ENCODE measurements at regions not wholly inside any gene's neighbourhood (a gene's known extent, or its start where the extent isn't known, plus 50 kb on each side); places are given as distances from the start of the nearest gene placed in this dataset.
"Not testable (repeated sequence)": the region's sequence is repeated elsewhere in the genome, so short reads cannot be mapped to it uniquely, and the experiment has no call there.

DNA sequence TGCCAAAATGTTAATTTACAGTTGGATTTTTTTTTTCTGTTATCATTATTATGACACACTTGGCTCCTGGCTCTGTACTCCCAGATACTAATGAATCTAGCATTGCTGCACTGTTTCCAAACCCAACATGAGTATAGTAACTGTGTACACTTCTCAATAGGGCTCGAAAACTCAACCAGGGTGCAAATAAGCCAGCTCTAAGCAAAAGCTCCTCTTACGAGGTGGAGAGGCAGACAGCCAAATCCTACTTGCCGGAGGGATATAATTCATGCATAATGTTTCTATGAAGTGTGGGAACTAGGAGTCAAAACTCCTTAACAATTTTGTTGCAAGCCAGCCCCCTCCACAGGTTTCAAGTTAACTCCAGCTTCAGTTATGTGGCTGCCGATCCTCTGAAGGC lies 510.4 kb upstream of the ZP4 start:
- DNase-seq (ENCODE audit: low spot score) = no peak
- intact Hi-C loops (cut with DNase I) = no loop called here
- Histone ChIP-seq H3K9me3 (no peaks in the 10 kb centered on the region), H3K4me1 (replicated peaks) (no peaks in the 10 kb centered on the region), H3K27ac (no peak overlapping the region), H3K4me3 (no peak overlapping the region), H3K36me3 (no peaks in the 10 kb centered on the region), H3K27me3 (replicated peaks; ENCODE audit: insufficient read depth) (no peaks in the 10 kb centered on the region)
- 51% methylated on average over 4 of the region's 4 CpGs for WGBS
- TF ChIP-seq CTCF (IDR thresholded peaks at IDR 0.05) (no peak), POLR2AphosphoS5 (IDR thresholded peaks at IDR 0.05) (no peak), POLR2A (IDR thresholded peaks at IDR 0.05) (no peak)

- no peak overlapping the region for H3K4me3 ChIP-seq
- H3K9me3 ChIP-seq = no peaks in the 10 kb centered on the region
- TF ChIP-seq POLR2AphosphoS5 (IDR thresholded peaks at IDR 0.05) = no peak
- no peak for TF ChIP-seq CTCF (IDR thresholded peaks at IDR 0.05)
- TF ChIP-seq POLR2A (IDR thresholded peaks at IDR 0.05) = no peak
- no peaks in the 10 kb centered on the region for H3K27me3 ChIP-seq (replicated peaks; ENCODE audit: insufficient read depth)
- no peak overlapping the region for H3K27ac ChIP-seq
- WGBS = 88% methylated on average over 4 of the region's 4 CpGs
- intact Hi-C loops (cut with DNase I) = no loop called here
- DNase-seq (ENCODE audit: low spot score) = no peak
- H3K4me1 ChIP-seq (replicated peaks) = no peaks in the 10 kb centered on the region
- no peaks in the 10 kb centered on the region for H3K36me3 ChIP-seq
Measured at GRCh38 chr1:238399558-238399957, 508.8 kb upstream of the ZP4 start.

DNA sequence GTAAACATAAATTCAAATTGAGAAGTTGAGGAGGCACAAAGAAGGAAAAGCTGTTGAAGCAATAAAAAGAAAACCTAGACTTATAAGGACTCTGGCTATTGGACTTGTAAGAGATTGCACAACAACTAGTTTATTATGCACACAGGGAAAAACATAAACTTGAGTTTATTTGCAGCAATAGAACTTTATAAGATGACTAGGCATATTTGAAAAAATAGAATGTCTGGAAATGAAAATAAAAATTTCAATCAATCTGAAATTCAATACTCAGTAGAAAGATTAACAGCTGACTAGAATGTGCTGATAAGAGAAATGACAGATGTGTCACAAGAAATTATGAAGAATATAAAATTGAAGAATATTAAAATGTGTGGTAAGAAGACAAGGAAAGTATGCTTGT lies 505.4 kb upstream of the ZP4 start:
- no peak overlapping the region for H3K27ac ChIP-seq
- H3K9me3 ChIP-seq = no peaks in the 10 kb centered on the region
- TF ChIP-seq POLR2A (IDR thresholded peaks at IDR 0.05) = no peak
- TF ChIP-seq POLR2AphosphoS5 (IDR thresholded peaks at IDR 0.05) = no peak
- TF ChIP-seq CTCF (IDR thresholded peaks at IDR 0.05) = no peak
- no peaks in the 10 kb centered on the region for H3K27me3 ChIP-seq (replicated peaks; ENCODE audit: insufficient read depth)
- no peak overlapping the region for H3K4me3 ChIP-seq
- H3K4me1 ChIP-seq (replicated peaks) = no peaks in the 10 kb centered on the region
- DNase-seq (ENCODE audit: low spot score) = no peak
- H3K36me3 ChIP-seq = no peaks in the 10 kb centered on the region
- intact Hi-C loops (cut with DNase I) = no loop called here

DNA sequence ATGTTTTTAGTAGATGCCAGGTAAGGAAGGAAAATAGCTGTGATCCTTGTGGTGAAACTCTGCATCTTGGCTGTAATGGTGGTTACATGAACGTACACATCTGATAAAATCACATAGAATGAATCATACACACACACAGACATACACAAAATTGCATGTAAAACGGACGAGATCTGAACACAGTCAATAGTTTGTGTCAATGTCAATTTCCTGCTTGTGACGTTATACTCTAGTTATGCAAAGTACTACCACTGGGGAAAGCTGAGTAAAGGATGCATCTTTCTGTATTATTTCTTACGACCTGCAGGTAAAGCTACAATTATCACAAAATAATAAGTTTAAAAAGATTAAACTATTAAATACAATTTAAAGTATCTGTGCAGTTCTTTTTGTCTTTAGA lies 493.7 kb upstream of the ZP4 start:
- Histone ChIP-seq H3K4me3 (no peak overlapping the region), H3K36me3 (no peaks in the 10 kb centered on the region), H3K27ac (no peak overlapping the region), H3K27me3 (replicated peaks; ENCODE audit: insufficient read depth) (no peaks in the 10 kb centered on the region), H3K9me3 (no peaks in the 10 kb centered on the region), H3K4me1 (replicated peaks) (no peaks in the 10 kb centered on the region)
- no peak for TF ChIP-seq CTCF (IDR thresholded peaks at IDR 0.05)
- no peak for DNase-seq (ENCODE audit: low spot score)
- intact Hi-C loops (cut with DNase I) = no loop called here
- WGBS = 66% methylated on average over 5 of the region's 5 CpGs

DNA sequence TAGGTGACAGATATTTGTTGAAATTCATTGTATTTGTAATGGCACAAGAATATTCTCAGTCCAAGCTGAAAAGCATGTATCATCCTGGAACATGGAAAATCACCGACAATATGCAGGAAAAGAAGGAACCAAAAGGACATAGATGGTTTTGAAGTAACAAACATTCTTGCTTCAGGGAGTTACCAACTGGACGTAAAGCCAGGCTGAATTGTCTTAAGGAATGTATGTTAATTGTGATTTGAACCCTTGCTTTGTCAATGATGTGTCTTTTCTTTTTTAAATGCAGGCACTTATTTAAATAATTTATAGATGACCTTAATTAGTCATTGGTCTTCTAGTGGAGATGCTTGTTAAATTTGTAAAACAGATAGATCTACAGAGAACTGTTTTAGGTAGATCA lies 489.4 kb upstream of the ZP4 start:
- TF ChIP-seq POLR2AphosphoS5 (IDR thresholded peaks at IDR 0.05) (no peak), POLR2A (IDR thresholded peaks at IDR 0.05) (no peak), CTCF (IDR thresholded peaks at IDR 0.05) (no peak)
- Histone ChIP-seq H3K27me3 (replicated peaks; ENCODE audit: insufficient read depth) (no peaks in the 10 kb centered on the region), H3K27ac (no peak overlapping the region), H3K4me3 (no peak overlapping the region), H3K9me3 (no peaks in the 10 kb centered on the region), H3K36me3 (no peaks in the 10 kb centered on the region), H3K4me1 (replicated peaks) (no peaks in the 10 kb centered on the region)
- intact Hi-C loops (cut with DNase I) = no loop called here
- 85% methylated on average over 2 of the region's 2 CpGs for WGBS
- no peak for DNase-seq (ENCODE audit: low spot score)

DNA sequence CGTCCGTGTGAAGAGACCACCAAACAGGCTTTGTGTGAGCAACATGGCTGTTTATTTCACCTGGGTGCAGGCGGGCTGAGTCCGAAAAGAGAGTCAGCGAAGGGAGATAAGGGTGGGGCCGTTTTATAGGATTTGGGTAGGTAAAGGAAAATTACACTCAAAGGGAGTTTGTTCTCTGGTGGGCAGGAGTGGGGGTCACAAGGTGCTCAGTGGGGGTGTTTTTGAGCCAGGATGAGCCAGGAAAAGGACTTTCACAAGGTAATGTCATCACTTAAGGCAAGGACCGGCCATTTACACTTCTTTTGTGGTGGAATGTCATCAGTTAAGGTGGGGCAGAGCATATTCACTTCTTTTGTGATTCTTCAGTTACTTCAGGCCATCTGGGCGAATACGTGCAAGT lies 488.7 kb upstream of the ZP4 start:
- H3K4me3 ChIP-seq; H3K4me1 ChIP-seq (replicated peaks); H3K9me3 ChIP-seq; H3K36me3 ChIP-seq; H3K27me3 ChIP-seq (replicated peaks; ENCODE audit: insufficient read depth); DNase-seq (ENCODE audit: low spot score); H3K27ac ChIP-seq; intact Hi-C loops (cut with DNase I): not testable (repeated sequence)
- WGBS = 92% methylated on average over 9 of the region's 9 CpGs
